ENCODE measurements at regions not wholly inside any gene's neighbourhood (a gene's known extent, or its start where the extent isn't known, plus 50 kb on each side); places are given as distances from the start of the nearest gene placed in this dataset.
"Not testable (repeated sequence)": the region's sequence is repeated elsewhere in the genome, so short reads cannot be mapped to it uniquely, and the experiment has no call there.

DNA sequence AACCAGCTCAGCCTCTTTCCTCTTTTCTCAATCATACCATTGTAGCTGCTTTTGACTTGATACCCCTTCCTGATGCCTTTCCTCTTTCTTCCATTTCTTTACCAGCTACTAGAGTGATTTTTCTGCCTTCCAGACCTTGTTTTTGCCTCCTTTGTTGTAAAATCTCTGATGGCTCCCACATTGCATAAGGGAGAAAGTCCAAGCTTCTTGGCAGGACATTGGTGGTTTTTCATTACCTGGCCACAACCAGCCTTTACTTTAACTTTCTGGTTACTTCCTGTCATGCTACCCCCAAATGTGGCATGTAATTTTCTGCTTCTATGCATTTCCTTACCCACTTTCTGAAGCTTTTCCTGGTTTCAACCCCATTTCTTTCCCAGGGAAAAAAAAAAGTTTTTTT is 452.5 kb downstream of the TMEM38B start:
- DNase-seq (ENCODE audit: low spot score), result no peak
- no peak overlapping the region for H3K27ac ChIP-seq
- TF ChIP-seq CTCF (conservative IDR thresholded peaks at IDR 0.05; ENCODE audit: low read depth), result no peak
- POLR2A ChIA-PET (ENCODE audit: low non-redundant PET), result no interaction called here
- CTCF ChIA-PET, result interaction anchor here (0.6 to 0.7 kb wide), 2 partner anchors 501 to 706 kb away, joined by 3 to 4 read pairs; no protein-coding TSS in a partner anchor

DNA sequence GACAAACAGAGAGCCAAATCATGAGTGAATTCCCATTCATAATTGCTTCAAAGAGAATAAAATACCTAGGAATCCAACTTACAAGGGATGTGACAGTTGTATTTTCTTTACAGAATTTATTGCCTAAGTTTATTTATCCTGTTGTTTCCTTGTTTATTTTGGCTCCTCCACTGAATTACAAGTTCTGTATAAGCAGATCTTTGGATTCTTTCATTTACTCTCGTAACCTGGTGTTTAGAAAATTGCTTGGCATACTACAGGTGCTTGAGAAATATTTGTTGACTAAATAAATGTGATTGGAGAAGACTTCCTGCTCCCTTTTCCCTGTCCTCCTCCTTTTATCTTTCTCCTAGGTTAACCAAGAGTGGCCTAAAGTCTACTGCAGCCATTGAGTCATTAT is 455.6 kb downstream of the TMEM38B start:
- POLR2A ChIA-PET (ENCODE audit: low non-redundant PET), result no interaction called here
- CTCF ChIA-PET, result no interaction called here
- no peak for TF ChIP-seq CTCF (conservative IDR thresholded peaks at IDR 0.05; ENCODE audit: low read depth)
- no peak for DNase-seq (ENCODE audit: low spot score)
- H3K27ac ChIP-seq, result no peak overlapping the region

GRCh38 chr9:106156465-106156864 is 462.1 kb downstream of the TMEM38B start:
- H3K27ac ChIP-seq, result no peak overlapping the region
- ChIA-PET POLR2A (ENCODE audit: low non-redundant PET) (no interaction called here), CTCF (no interaction called here)
- no peak for TF ChIP-seq CTCF (conservative IDR thresholded peaks at IDR 0.05; ENCODE audit: low read depth)
- DNase-seq (ENCODE audit: low spot score), result no peak

- POLR2A ChIA-PET (ENCODE audit: low non-redundant PET), result no interaction called here
- H3K27ac ChIP-seq, result no peak overlapping the region
- DNase-seq (ENCODE audit: low spot score), result no peak
- TF ChIP-seq CTCF (conservative IDR thresholded peaks at IDR 0.05; ENCODE audit: low read depth), result no peak
- CTCF ChIA-PET, result interaction anchor here (0.7 kb wide), 1 partner anchor 940 kb away, joined by 3 read pairs; no protein-coding TSS in a partner anchor
Measured at GRCh38 chr9:106172265-106172664, 477.9 kb downstream of the TMEM38B start.

DNA sequence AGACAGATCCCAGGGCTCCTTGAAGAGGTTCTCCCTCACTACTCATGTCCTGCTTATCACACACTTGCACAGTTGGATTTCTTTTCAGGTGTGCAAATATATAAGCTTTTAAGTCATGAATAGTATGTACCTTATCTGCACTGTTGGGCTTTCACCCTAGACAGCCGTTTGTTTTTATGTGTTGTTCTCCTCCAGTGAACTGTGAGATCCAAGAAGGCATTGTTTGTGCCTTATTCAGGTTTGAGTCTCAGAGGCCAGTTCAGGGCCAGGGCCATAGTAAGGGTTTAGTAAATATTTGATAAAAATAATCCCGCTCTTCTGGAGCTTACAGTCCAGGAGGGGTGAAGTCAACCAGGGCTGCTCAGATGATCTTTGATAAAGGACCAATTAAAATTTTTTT is 480.0 kb downstream of the TMEM38B start:
- POLR2A ChIA-PET (ENCODE audit: low non-redundant PET), result no interaction called here
- CTCF ChIA-PET, result no interaction called here
- DNase-seq (ENCODE audit: low spot score), result no peak

GRCh38 chr9:106177216-106177615 is 482.9 kb downstream of the TMEM38B start:
- no peak for DNase-seq (ENCODE audit: low spot score)
- POLR2A ChIA-PET (ENCODE audit: low non-redundant PET), result no interaction called here
- H3K27ac ChIP-seq, result no peak overlapping the region
- CTCF ChIA-PET, result no interaction called here
- no peak for TF ChIP-seq CTCF (conservative IDR thresholded peaks at IDR 0.05; ENCODE audit: low read depth)

More for the DNA sequence above, 480.0 kb downstream of the TMEM38B start:
- no peak overlapping the region for H3K27ac ChIP-seq
- TF ChIP-seq CTCF (conservative IDR thresholded peaks at IDR 0.05; ENCODE audit: low read depth), result no peak

- CTCF ChIA-PET, result no interaction called here
- no peak overlapping the region for H3K27ac ChIP-seq
- POLR2A ChIA-PET (ENCODE audit: low non-redundant PET), result no interaction called here
- TF ChIP-seq CTCF (conservative IDR thresholded peaks at IDR 0.05; ENCODE audit: low read depth), result no peak
- no peak for DNase-seq (ENCODE audit: low spot score)
Measured at GRCh38 chr9:106179191-106179590, 484.9 kb downstream of the TMEM38B start.

- not testable (repeated sequence) for DNase-seq (ENCODE audit: low spot score)
Measured at GRCh38 chr9:106203815-106204516, 509.6 kb downstream of the TMEM38B start.

More at GRCh38 chr9:106203815-106204516, 509.6 kb downstream of the TMEM38B start:
- H3K27ac ChIP-seq; POLR2A ChIA-PET (ENCODE audit: low non-redundant PET): not testable (repeated sequence)
- CTCF ChIA-PET, result interaction anchor here (0.6 to 0.7 kb wide), 2 partner anchors 293 to 859 kb away, joined by 3 to 5 read pairs; no protein-coding TSS in a partner anchor
